Sigmoid colon (tissue), 6 donors: ENCODE measurements at regions not wholly inside any gene's neighbourhood (a gene's known extent, or its start where the extent isn't known, plus 50 kb on each side); places are given as distances from the start of the nearest gene placed in this dataset.

ENCODE experiments used
- DNase-seq: peaks from one replicate; pipeline ENCODE4 v3.0.0-alpha.2; 2019
- H3K27ac ChIP-seq, 4 donors: fragments of 200-600 bp; sonication (generic); one replicate each; pipeline ENCODE4 v1.5.1; 2016 to 2019; ENCODE audit warnings: mild to moderate bottlenecking in 1 of 4
- H3K27me3 ChIP-seq, 3 donors: fragments of 200-600 bp; sonication (generic); one replicate each; pipeline ENCODE4 v1.5.1; 2019; ENCODE audit warnings: mild to moderate bottlenecking in 1 of 3
- H3K36me3 ChIP-seq, 4 donors: fragments of 200-600 bp; sonication (generic); one replicate each; pipeline ENCODE4 v1.5.1; 2016 to 2019
- H3K4me1 ChIP-seq, 4 donors: fragments of 200-600 bp; sonication (generic); one replicate each; pipeline ENCODE4 v1.5.1; 2017 to 2019
- H3K4me3 ChIP-seq, 4 donors: fragments of 200-600 bp; sonication (generic); one replicate each; pipeline ENCODE4 v1.5.1; 2017 to 2019; ENCODE audit warnings: mild to moderate bottlenecking in 2 of 4, moderate library complexity in 1 of 4
- H3K9me3 ChIP-seq, 4 donors: fragments of 200-600 bp in 3 of 4; sonication (generic) in 3 of 4; one replicate each; pipeline versions ENCODE4 v1.5.1 to v1.6.1; 2013 to 2019
- CTCF ChIP-seq, 4 experiments: fragments of 450-650 bp in 3 of 4; fragments of 200-600 bp in 1 of 4; IDR thresholded peaks; one replicate each; pipeline ENCODE4 v1.5.1; 2016 to 2019; ENCODE audit warnings: antibody characterized with exemption in 4 of 4, mild to moderate bottlenecking in 3 of 4, moderate library complexity in 2 of 4
- EP300 ChIP-seq, 4 donors: sonication (generic); formaldehyde crosslinking; IDR thresholded peaks; one replicate each; pipeline ENCODE4 v1.6.1; 2017; ENCODE audit warnings: antibody characterized with exemption in 4 of 4
- POLR2A ChIP-seq, 2 donors: fragments of 450-650 bp; IDR thresholded peaks; one replicate each; pipeline ENCODE4 v1.6.1; 2016; ENCODE audit warnings: antibody characterized with exemption in 2 of 2, mild to moderate bottlenecking in 2 of 2, moderate library complexity in 2 of 2
- POLR2AphosphoS5 ChIP-seq, 4 donors: sonication (generic); formaldehyde crosslinking; IDR thresholded peaks; one replicate each; pipeline ENCODE4 v1.6.1; 2017; ENCODE audit warnings: antibody characterized with exemption in 4 of 4
- WGBS, 2 donors: extraction: QIAGEN DNeasy Blood & Tissue Kit; methylation state at CpG; one replicate each; pipeline ENCODE4 v1.1.7; 2013; 5-methylcytosine and 5-hydroxymethylcytosine counted together
- intact Hi-C: fragments of 100-400 bp; cut with DNase I; formaldehyde crosslinking; loops from one replicate; pipeline ENCODE4 v1.15.1; 2023
- donor health status: healthy with polysubstance abuse.
- donor health status: healthy.

GRCh38 chr3:188034989-188035388 is 119.0 kb upstream of the LPP start:
- peaks cover 0 to 14% (median 5%) of the 10 kb centered on the region in 4 donors for H3K4me1 ChIP-seq
- no peaks in the 10 kb centered on the region for H3K9me3 ChIP-seq
- intact Hi-C loops: loop anchor here (5.0 kb wide), 1 partner anchor 118 kb away; no protein-coding TSS in a partner anchor
- no peak overlapping the region for H3K4me3 ChIP-seq
- DNase-seq: no peak
- H3K27me3 ChIP-seq: no peaks in the 10 kb centered on the region
- H3K27ac ChIP-seq: no peak overlapping the region
- TF ChIP-seq POLR2A (IDR thresholded peaks at IDR 0.05): no peak
- TF ChIP-seq EP300 (IDR thresholded peaks at IDR 0.05): no peak
- TF ChIP-seq POLR2AphosphoS5 (IDR thresholded peaks at IDR 0.05): no peak
- TF ChIP-seq CTCF (IDR thresholded peaks at IDR 0.05): no peak
- H3K36me3 ChIP-seq: no peaks in the 10 kb centered on the region
- WGBS, 2 donors: 93% methylated on average over 3 of the region's 3 CpGs

- intact Hi-C loops: loop anchor here (5.0 kb wide), 1 partner anchor 119 kb away; no protein-coding TSS in a partner anchor
- TF ChIP-seq POLR2AphosphoS5 (IDR thresholded peaks at IDR 0.05) (no peak), POLR2A (IDR thresholded peaks at IDR 0.05) (no peak), EP300 (IDR thresholded peaks at IDR 0.05) (no peak), CTCF (IDR thresholded peaks at IDR 0.05) (no peak)
- no peak for DNase-seq
- Histone ChIP-seq H3K4me3 (no peak overlapping the region), H3K36me3 (no peaks in the 10 kb centered on the region), H3K9me3 (no peaks in the 10 kb centered on the region), H3K27ac (peak overlapping the region in 1 of 4 donors; percentile 23), H3K4me1 (peaks cover 0 to 14% (median 5%) of the 10 kb centered on the region in 4 donors), H3K27me3 (no peaks in the 10 kb centered on the region)
- WGBS, 2 donors: 29 to 60% methylated on average over 3 of the region's 3 CpGs
Measured at GRCh38 chr3:188036375-188037194, 117.4 kb upstream of the LPP start.

DNA sequence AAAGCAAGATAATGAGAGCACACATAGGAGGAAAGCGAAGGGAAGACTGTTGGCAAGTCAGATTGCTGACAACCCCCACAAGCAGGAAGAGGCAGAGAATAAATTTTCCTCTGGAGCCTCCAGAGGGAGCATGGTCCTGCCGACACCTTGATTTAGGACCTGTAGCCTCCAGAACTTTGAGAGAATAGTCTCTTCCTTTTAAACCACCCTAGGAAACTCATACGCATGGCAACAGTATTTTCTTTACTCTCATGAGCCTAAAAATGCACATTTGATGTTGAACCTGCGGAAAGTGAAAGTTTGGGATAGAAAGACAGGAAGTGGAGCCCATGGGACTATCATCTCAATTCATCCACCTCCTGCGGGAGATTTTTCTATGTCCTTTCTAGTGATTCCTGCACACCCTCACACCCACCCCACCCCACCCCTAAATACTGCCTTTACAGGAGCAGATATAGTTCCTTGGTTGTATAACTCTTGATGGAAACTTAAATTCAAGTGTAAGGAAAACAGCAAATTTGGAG is 116.7 kb upstream of the LPP start:
- no peak for DNase-seq
- Histone ChIP-seq H3K9me3 (no peaks in the 10 kb centered on the region), H3K36me3 (no peaks in the 10 kb centered on the region), H3K27me3 (no peaks in the 10 kb centered on the region), H3K4me1 (peaks cover 0 to 14% (median 5%) of the 10 kb centered on the region in 4 donors), H3K27ac (peak overlapping the region in 2 of 4 donors; percentile 5 to 23), H3K4me3 (no peak overlapping the region)
- TF ChIP-seq EP300 (IDR thresholded peaks at IDR 0.05) (no peak), CTCF (IDR thresholded peaks at IDR 0.05) (peak; percentile 31 to 54 (median 41)), POLR2AphosphoS5 (IDR thresholded peaks at IDR 0.05) (peak in 1 of 4 donors; percentile 13)
- intact Hi-C loops: loop anchor here (5.0 kb wide), 1 partner anchor 120 kb away; no protein-coding TSS in a partner anchor
- WGBS, 2 donors: 37 to 60% methylated on average over 5 of the region's 5 CpGs

DNA sequence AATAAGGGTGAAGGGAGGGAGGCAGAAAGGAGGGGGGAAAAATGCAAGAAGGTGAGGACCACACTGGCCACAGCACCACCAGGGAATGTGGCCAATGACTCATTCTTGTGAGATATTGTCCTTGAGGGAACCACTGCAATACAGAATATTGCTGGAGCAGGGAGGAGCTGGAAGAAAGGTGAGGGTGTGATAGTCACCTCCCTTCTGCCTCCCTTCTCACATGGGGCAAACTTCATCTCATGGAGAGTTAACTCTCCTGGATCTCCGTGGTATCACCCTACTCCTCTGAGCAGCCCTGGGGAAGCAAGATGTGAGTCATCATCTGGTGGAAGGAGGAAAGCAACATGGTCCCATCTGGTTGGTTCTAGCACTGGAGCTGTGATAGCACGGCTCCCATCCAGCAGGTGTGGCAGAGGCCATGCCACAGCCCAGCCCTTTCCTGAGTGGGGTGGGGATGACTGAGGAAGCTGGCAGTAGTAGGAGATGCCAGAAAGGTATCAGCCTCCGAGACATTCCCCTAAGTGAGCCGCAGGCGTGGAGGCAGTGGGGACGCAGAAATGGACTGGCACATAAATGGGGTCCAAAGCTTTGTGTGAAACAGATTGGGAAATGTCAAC is 115.9 kb upstream of the LPP start:
- no peak for TF ChIP-seq POLR2A (IDR thresholded peaks at IDR 0.05)
- no peak for TF ChIP-seq POLR2AphosphoS5 (IDR thresholded peaks at IDR 0.05)
- no peak for TF ChIP-seq CTCF (IDR thresholded peaks at IDR 0.05)
- no peak for TF ChIP-seq EP300 (IDR thresholded peaks at IDR 0.05)
- H3K27me3 ChIP-seq: no peaks in the 10 kb centered on the region
- H3K4me1 ChIP-seq: peaks cover 0 to 14% (median 5%) of the 10 kb centered on the region in 4 donors
- no peak overlapping the region for H3K4me3 ChIP-seq
- WGBS, 2 donors: 61 to 83% methylated on average over 6 of the region's 6 CpGs
- no peaks in the 10 kb centered on the region for H3K36me3 ChIP-seq
- H3K27ac ChIP-seq: no peak overlapping the region
- no peaks in the 10 kb centered on the region for H3K9me3 ChIP-seq
- DNase-seq: no peak
- intact Hi-C loops: loop anchor here (5.0 kb wide), 1 partner anchor 121 kb away; no protein-coding TSS in a partner anchor
